SK-N-SH (cell line): ENCODE measurements at regions not wholly inside any gene's neighbourhood (a gene's known extent, or its start where the extent isn't known, plus 50 kb on each side); places are given as distances from the start of the nearest gene placed in this dataset.

Experiments
- EP300 ChIP-seq, 2 experiments: IDR thresholded peaks; 2 replicates each; pipeline versions ENCODE4 v1.4.0 to v1.6.1; 2012; ENCODE audit warnings: borderline replicate concordance in 1 of 2, low read depth in 1 of 2, low read length in 1 of 2
- SMC3 ChIP-seq: IDR thresholded peaks from 2 replicates; pipeline ENCODE4 v1.6.1; 2012; ENCODE audit warnings: low read depth, low read length, improper control_type of control experiment
- TAF1 ChIP-seq: IDR thresholded peaks from 2 replicates; pipeline ENCODE4 v1.6.1; 2012; ENCODE audit warnings: low read depth, mild to moderate bottlenecking, low read length, moderate library complexity, borderline replicate concordance
- TF ChIP-seq, protein P1 (sequence below): fragments of 200-600 bp; sonication (generic); IDR thresholded peaks from 2 replicates; pipeline ENCODE4 v1.6.1; 2017; ENCODE audit warnings: antibody characterized with exemption, mild to moderate bottlenecking, moderate library complexity
- TF ChIP-seq, protein P2 (sequence below): IDR thresholded peaks from 2 replicates; pipeline ENCODE4 v1.6.1; 2012; ENCODE audit warnings: mild to moderate bottlenecking, low read depth, low read length, moderate library complexity

DNA sequence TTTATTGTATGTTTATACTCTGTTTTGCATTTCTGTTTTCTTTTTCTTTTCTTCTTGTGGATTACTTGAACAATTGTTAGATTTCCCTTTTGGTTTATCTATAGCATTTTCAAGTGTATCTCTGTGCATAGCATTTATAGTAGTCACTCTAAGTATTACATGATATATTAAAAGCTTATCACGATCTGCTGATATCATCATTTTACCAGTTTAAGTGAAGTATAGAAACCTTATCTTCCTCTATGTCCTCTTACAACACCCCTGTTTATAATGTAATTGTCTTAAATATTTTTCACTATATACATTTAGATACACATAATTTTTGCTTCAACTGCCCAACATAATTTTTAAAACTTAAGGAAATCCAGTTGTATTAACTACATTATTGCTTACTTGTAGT lies 513.9 kb upstream of the CELF2 start:
- TF ChIP-seq SMC3 (no peak), TAF1 (no peak), EP300 (IDR thresholded peaks at IDR 0.05; ENCODE audit: borderline replicate concordance in 1 of 2, low read depth in 1 of 2, low read length in 1 of 2) (no peak)
- TF ChIP-seq, protein P1, sequence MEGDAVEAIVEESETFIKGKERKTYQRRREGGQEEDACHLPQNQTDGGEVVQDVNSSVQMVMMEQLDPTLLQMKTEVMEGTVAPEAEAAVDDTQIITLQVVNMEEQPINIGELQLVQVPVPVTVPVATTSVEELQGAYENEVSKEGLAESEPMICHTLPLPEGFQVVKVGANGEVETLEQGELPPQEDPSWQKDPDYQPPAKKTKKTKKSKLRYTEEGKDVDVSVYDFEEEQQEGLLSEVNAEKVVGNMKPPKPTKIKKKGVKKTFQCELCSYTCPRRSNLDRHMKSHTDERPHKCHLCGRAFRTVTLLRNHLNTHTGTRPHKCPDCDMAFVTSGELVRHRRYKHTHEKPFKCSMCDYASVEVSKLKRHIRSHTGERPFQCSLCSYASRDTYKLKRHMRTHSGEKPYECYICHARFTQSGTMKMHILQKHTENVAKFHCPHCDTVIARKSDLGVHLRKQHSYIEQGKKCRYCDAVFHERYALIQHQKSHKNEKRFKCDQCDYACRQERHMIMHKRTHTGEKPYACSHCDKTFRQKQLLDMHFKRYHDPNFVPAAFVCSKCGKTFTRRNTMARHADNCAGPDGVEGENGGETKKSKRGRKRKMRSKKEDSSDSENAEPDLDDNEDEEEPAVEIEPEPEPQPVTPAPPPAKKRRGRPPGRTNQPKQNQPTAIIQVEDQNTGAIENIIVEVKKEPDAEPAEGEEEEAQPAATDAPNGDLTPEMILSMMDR = no peak
- TF ChIP-seq, protein P2, sequence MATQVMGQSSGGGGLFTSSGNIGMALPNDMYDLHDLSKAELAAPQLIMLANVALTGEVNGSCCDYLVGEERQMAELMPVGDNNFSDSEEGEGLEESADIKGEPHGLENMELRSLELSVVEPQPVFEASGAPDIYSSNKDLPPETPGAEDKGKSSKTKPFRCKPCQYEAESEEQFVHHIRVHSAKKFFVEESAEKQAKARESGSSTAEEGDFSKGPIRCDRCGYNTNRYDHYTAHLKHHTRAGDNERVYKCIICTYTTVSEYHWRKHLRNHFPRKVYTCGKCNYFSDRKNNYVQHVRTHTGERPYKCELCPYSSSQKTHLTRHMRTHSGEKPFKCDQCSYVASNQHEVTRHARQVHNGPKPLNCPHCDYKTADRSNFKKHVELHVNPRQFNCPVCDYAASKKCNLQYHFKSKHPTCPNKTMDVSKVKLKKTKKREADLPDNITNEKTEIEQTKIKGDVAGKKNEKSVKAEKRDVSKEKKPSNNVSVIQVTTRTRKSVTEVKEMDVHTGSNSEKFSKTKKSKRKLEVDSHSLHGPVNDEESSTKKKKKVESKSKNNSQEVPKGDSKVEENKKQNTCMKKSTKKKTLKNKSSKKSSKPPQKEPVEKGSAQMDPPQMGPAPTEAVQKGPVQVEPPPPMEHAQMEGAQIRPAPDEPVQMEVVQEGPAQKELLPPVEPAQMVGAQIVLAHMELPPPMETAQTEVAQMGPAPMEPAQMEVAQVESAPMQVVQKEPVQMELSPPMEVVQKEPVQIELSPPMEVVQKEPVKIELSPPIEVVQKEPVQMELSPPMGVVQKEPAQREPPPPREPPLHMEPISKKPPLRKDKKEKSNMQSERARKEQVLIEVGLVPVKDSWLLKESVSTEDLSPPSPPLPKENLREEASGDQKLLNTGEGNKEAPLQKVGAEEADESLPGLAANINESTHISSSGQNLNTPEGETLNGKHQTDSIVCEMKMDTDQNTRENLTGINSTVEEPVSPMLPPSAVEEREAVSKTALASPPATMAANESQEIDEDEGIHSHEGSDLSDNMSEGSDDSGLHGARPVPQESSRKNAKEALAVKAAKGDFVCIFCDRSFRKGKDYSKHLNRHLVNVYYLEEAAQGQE = no peak
